ENCODE measurements at regions not wholly inside any gene's neighbourhood (a gene's known extent, or its start where the extent isn't known, plus 50 kb on each side); places are given as distances from the start of the nearest gene placed in this dataset.

DNA sequence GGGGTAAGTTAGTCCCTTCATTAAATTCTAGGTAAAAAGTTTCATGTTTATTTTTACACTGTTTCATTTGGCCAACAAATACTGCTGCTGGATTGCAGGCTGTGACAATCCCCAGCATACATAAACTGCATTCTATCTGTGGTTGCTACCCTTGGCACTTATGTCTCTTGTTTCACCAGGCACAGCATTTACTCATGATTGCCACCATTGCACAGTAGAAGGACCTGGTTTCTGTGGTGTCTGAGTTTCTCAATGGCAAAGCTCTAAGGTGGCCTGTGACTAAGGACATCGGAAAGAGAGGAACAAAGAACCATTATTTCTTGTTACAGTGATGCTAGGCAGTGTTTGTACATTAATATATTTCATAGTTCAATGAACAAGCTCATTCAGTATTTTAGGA lies 878.4 kb upstream of the NEGR1 start:
- TF ChIP-seq, protein P1, sequence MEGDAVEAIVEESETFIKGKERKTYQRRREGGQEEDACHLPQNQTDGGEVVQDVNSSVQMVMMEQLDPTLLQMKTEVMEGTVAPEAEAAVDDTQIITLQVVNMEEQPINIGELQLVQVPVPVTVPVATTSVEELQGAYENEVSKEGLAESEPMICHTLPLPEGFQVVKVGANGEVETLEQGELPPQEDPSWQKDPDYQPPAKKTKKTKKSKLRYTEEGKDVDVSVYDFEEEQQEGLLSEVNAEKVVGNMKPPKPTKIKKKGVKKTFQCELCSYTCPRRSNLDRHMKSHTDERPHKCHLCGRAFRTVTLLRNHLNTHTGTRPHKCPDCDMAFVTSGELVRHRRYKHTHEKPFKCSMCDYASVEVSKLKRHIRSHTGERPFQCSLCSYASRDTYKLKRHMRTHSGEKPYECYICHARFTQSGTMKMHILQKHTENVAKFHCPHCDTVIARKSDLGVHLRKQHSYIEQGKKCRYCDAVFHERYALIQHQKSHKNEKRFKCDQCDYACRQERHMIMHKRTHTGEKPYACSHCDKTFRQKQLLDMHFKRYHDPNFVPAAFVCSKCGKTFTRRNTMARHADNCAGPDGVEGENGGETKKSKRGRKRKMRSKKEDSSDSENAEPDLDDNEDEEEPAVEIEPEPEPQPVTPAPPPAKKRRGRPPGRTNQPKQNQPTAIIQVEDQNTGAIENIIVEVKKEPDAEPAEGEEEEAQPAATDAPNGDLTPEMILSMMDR (IDR thresholded peaks at IDR 0.05), result no peak
- TF ChIP-seq EZH2 (IDR thresholded peaks at IDR 0.05; ENCODE audit: borderline replicate concordance, insufficient read depth, low read depth, low read length, poor library complexity, severe bottlenecking), result no peak
- H3K4me1 ChIP-seq (ENCODE audit: control insufficient read depth in 2 of 2, insufficient read depth in 2 of 2, low read length in 2 of 2), result no peaks in the 10 kb centered on the region
- no peak overlapping the region for H3K9ac ChIP-seq (ENCODE audit: low read length)
- H3K4me3 ChIP-seq (ENCODE audit: control extremely low read depth in 1 of 5, extremely low read depth in 1 of 5, insufficient read depth in 1 of 5, low read depth in 2 of 5, low read length in 4 of 5), result no peak overlapping the region
- no peak overlapping the region for H3K27ac ChIP-seq (ENCODE audit: low read length in 2 of 2)
- H3K4me2 ChIP-seq (replicated peaks; ENCODE audit: low read depth, low read length, poor library complexity, severe bottlenecking), result no peak overlapping the region
- Mint-ChIP-seq H3K4me1 (no peaks in the 10 kb centered on the region), H3K27ac (no peak overlapping the region), H3K9me3 (ENCODE audit: insufficient read depth) (no peaks in the 10 kb centered on the region), H3K27me3 (no peaks in the 10 kb centered on the region), H3K4me3 (no peak overlapping the region)
- DNase-seq (no peak), ATAC-seq (ENCODE audit: low read depth) (no peak)
- H2AFZ ChIP-seq (ENCODE audit: insufficient read depth, low read depth, low read length, poor library complexity, severe bottlenecking), result no peak overlapping the region
- intact Hi-C loops (cut with micrococcal nuclease), result no loop called here
- H3K9me3 ChIP-seq (ENCODE audit: control extremely low read depth in 1 of 3, control insufficient read depth in 2 of 3, insufficient read depth in 1 of 3, low read length in 2 of 3), result no peaks in the 10 kb centered on the region
- no peaks in the 10 kb centered on the region for H3K36me3 ChIP-seq (replicated peaks in 1 of 2; ENCODE audit: control extremely low read depth in 1 of 2, control insufficient read depth in 1 of 2, extremely low read depth in 1 of 2, insufficient read depth in 2 of 2, low read length in 1 of 2)
- no CpG with 5 or more reads among the region's 1 CpG for WGBS (ENCODE audit: insufficient coverage)
- no peaks in the 10 kb centered on the region for H4K20me1 ChIP-seq (ENCODE audit: control insufficient read depth, insufficient read depth, low read length, poor library complexity, severe bottlenecking)
- POLR2A ChIA-PET, result no interaction called here
- no peaks in the 10 kb centered on the region for H3K27me3 ChIP-seq (replicated peaks in 1 of 4; ENCODE audit: control extremely low read depth in 1 of 4, control insufficient read depth in 3 of 4, insufficient read depth in 4 of 4, low read length in 3 of 4)
- no peaks in the 10 kb centered on the region for H3K79me2 ChIP-seq (ENCODE audit: control insufficient read depth, insufficient read depth, low read length)
- CTCF ChIA-PET, result no interaction called here

DNA sequence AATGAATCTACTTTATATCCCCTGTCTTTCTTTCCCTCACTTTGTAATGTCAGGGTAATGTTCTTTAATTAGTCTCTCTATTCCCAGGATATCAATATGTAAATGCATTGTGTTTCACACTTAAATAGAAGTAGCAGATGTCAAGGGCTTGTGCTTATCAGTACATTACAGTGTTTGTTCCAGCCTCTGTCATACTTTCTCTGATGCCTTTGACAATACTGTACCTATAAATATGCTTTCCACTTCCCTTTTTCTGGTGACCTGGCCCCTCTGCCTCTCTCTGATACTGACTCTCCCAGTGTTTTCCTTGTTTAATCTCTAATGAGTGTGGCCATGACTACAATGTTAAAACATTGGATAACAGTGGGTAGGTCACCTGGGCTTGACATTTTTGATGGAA lies 862.0 kb upstream of the NEGR1 start:
- no peaks in the 10 kb centered on the region for H3K79me2 ChIP-seq (ENCODE audit: control insufficient read depth, insufficient read depth, low read length)
- POLR2A ChIA-PET, result no interaction called here
- intact Hi-C loops (cut with micrococcal nuclease), result no loop called here
- no peak overlapping the region for H3K27ac ChIP-seq (ENCODE audit: low read length in 2 of 2)
- ATAC-seq (ENCODE audit: low read depth) (no peak), DNase-seq (no peak)
- no peak overlapping the region for H3K9ac ChIP-seq (ENCODE audit: low read length)
- no peak overlapping the region for H3K4me3 ChIP-seq (ENCODE audit: control extremely low read depth in 1 of 5, extremely low read depth in 1 of 5, insufficient read depth in 1 of 5, low read depth in 2 of 5, low read length in 4 of 5)
- H3K4me2 ChIP-seq (replicated peaks; ENCODE audit: low read depth, low read length, poor library complexity, severe bottlenecking), result no peak overlapping the region
- H4K20me1 ChIP-seq (ENCODE audit: control insufficient read depth, insufficient read depth, low read length, poor library complexity, severe bottlenecking), result no peaks in the 10 kb centered on the region
- no peaks in the 10 kb centered on the region for H3K4me1 ChIP-seq (ENCODE audit: control insufficient read depth in 2 of 2, insufficient read depth in 2 of 2, low read length in 2 of 2)
- Mint-ChIP-seq H3K4me1 (no peaks in the 10 kb centered on the region), H3K9me3 (ENCODE audit: insufficient read depth) (no peaks in the 10 kb centered on the region), H3K4me3 (no peak overlapping the region), H3K27ac (no peak overlapping the region), H3K27me3 (no peaks in the 10 kb centered on the region)
- H3K9me3 ChIP-seq (ENCODE audit: control extremely low read depth in 1 of 3, control insufficient read depth in 2 of 3, insufficient read depth in 1 of 3, low read length in 2 of 3), result no peaks in the 10 kb centered on the region
- no peaks in the 10 kb centered on the region for H3K36me3 ChIP-seq (replicated peaks in 1 of 2; ENCODE audit: control extremely low read depth in 1 of 2, control insufficient read depth in 1 of 2, extremely low read depth in 1 of 2, insufficient read depth in 2 of 2, low read length in 1 of 2)
- TF ChIP-seq, protein P1 (IDR thresholded peaks at IDR 0.05), result no peak
- no peak for TF ChIP-seq EZH2 (IDR thresholded peaks at IDR 0.05; ENCODE audit: borderline replicate concordance, insufficient read depth, low read depth, low read length, poor library complexity, severe bottlenecking)
- H3K27me3 ChIP-seq (replicated peaks in 1 of 4; ENCODE audit: control extremely low read depth in 1 of 4, control insufficient read depth in 3 of 4, insufficient read depth in 4 of 4, low read length in 3 of 4), result no peaks in the 10 kb centered on the region
- H2AFZ ChIP-seq (ENCODE audit: insufficient read depth, low read depth, low read length, poor library complexity, severe bottlenecking), result no peak overlapping the region
- CTCF ChIA-PET, result no interaction called here

Measured in B cell (primary cell).